GM18951 (cell line): ENCODE measurements at regions not wholly inside any gene's neighbourhood (a gene's known extent, or its start where the extent isn't known, plus 50 kb on each side); places are given as distances from the start of the nearest gene placed in this dataset.

Experiments used
- POLR2A ChIP-seq: IDR thresholded peaks from 4 replicates; pipeline ENCODE4 v1.6.1; 2011; ENCODE audit warnings: mild to moderate bottlenecking; ENCODE audit not compliant: insufficient read length, insufficient read depth; ENCODE audit errors: extremely low read depth
- in situ Hi-C: fragments of 300-500 bp; cut with MboI; formaldehyde crosslinking; loops from one replicate; pipeline ENCODE4 v1.12.0; 2022; ENCODE audit warnings: low sequenced_read_pairs, mixed read lengths, inconsistent platforms; ENCODE audit not compliant: unreplicated experiment

DNA sequence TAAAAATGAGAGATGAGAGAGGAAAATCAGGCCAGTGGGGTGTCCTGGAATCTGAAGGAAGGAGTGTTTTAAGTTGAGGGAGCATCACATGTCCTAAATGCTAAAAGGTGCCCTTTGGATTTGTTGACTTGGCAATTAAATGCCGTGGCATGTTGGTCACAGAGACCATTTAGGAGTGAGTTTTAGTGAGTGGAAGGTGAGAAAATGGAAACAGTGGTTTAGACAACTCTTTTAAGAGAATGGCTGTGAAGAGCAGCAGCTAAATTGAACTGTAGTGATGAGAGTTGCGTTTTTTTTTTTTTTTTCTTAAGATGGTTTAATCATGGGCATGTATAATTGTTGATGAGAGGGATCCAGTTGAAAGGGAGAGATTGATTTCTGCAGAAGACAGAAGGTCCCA lies 95.0 kb downstream of the S1PR1 start:
- in situ Hi-C loops = no loop called here
- TF ChIP-seq POLR2A = no peak

DNA sequence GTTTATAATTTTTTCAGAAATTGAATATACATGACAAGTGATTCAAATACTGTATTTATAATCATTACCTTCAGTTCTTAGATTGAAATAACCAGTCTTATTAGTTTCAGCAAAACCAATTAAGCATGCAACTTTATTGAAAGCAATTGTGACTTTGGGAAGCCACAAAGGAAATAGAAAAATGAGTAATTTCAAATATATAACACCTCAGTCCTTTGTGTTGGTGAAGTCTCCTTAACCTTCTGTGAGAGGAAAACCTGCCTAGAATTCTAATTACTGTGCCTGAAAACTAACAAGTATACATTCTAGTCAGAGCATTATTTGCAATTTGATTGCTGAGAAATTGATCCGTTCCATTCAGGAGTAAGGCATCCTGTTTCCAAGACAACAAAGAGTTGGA lies 95.8 kb downstream of the S1PR1 start:
- TF ChIP-seq POLR2A = no peak
- in situ Hi-C loops = no loop called here

DNA sequence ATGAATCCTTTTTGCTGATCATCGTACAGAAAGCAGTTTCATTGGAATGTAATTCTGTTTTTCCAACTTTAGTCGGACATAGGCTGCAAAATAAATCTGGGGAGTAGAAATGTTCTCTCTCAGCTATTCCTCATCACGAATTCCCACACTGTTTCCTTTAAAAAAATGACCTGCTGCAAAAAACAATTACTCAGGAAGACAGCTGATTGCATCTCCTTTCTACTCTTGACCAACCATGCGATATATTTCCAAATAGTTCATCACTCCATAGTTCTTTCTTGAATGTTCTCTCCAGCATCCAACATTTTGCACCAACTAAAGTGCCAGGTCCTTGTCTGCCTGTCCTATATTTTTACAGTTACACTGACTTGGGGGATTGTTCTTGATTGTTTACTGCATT lies 96.4 kb downstream of the S1PR1 start:
- no peak for TF ChIP-seq POLR2A
- in situ Hi-C loops = no loop called here

DNA sequence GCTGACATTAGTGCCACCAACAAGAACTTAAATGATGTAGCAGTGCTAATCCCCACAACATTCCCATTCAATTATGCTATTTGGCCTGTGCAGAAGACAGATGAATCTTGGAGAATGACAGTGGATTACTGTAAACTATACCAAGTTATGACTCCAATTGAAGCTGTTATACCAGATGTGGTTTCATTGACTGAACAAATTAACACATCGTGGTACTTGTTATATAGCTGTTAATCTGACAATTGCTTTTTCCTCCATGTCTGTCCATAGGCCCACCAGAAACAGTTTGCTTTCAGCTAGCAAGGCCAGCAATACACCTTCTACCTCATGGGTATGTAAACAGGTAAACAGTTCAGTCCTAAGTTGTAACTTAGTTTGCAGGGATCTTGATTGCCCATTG lies 101.1 kb downstream of the S1PR1 start:
- in situ Hi-C loops = no loop called here
- no peak for TF ChIP-seq POLR2A

DNA sequence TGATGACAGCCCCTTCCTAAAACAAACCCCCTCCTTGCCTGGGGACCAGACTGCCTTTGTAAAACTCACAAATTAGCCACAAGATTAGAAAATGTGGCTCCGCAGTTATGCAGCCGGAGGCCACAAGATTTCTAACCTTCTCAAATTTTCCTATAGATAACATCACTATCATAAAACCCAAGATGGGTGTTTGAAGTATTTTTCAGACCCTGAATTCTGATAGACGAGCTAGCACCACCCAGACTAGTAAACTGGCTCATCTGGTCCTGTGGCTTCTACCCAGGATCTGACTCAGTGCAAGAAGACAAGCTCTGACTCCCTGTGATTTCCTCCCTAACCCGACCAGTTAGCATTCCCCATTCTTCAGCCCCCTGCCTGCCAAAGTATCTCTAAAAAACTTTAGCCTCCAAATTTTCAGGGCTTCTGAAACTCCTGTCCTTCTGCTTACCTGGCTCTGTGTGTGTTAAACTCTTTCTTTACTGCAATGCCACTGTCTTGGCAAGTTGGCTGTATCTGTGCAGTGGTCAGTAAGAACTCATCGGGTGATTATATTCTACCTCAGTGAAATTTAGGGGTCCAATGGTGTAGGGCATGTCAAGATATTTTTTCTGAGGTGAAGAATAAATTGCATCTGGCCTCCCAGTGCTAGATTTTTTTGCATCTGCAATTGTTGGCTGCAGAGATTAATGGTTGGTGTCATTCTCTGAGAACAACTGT lies 102.1 kb downstream of the S1PR1 start:
- in situ Hi-C loops = no loop called here
- no peak for TF ChIP-seq POLR2A

DNA sequence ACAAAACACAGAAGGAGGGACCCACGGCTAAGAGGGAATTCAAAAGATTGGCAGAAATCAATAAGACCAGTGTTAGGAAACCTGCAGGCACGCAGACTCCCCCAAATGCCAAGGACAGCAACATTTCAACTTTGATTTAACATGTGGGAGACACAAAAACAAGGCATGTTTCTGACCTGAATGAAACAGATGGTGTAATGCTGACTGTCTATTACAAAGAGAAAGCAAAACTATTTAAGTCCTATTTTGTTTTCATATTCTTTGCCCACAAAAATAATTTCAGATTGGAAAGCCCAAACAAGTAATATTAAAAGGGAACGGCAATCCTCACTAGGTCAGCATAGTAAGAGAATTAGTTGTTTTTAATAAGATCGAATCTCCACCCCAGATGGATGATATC lies 107.9 kb downstream of the S1PR1 start:
- in situ Hi-C loops = no loop called here
- no peak for TF ChIP-seq POLR2A

DNA sequence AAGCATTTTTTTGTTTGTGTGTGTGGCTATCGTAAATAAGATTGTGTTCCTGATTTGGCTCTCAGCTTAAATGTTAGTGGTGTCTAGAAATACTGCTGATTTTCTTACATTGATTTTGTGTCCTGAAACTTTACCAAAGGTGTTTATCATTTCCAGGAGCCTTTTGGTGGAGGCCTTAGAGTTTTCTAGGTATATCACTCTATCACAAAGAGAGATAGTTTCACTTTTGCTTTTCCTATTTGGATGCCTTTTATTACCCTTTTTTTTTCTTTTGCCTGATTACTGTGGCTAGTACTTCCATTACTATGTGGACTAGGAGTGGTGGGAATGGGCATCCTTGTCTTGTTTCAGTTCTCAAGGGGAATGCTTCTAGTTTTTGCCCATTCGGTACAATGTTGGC lies 109.6 kb downstream of the S1PR1 start:
- TF ChIP-seq POLR2A = no peak
- in situ Hi-C loops = no loop called here

DNA sequence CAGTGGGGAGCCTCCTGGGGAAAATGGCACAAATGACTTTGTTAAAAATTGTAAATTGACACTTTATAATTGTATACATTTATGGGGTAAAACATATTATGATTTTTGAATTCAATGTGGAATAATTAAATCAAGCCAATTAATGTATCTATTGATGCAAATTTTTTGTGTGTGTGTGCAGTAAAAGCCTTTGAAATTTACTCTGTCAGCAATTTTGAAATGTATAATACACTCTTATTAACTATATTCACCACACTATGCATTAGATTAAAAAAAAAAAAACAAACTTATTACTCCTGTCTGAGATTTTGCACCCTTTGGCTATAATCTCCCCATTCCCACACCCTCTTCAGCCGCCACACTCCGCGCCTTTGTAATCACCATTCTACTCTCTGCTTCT lies 119.2 kb downstream of the S1PR1 start:
- in situ Hi-C loops = no loop called here
- TF ChIP-seq POLR2A = no peak

DNA sequence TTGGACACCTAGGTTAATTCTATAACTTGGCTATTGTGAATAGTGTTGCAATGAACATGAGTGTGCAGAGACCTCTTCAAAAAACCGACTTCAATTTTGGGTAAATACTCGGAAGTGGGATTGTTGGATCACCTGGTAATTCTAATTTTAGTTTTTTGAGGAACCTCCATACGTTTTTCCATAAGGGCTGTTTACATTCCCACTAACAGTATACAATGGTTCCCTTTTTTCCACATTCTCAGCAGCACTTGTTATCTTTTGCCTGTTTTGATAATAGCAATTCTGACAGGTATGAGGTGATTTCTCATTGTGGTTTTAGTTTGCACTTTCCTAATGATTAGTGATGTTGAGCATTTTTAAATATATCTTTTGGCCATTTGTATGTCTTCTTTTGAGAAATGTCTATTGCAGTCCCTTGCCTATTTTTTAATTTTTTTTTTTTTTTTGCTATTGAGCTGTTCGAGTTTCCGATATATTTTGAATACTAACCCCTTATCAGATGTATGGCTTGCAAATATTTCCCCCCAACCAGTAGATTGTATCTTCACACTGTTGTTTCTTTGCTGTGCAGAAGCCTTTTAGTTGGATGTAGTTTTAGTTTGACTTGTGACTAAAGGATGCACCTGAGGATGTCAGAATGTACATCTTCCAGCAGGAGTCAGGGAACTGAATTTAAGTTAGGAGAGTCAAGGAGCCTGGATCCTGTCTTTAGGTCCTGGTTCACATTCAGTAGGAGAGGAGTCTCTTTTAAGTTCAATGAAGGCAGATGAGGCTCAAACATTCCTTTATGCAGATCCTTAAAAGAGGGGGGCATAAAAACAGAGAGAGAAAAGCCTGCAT lies 120.0 kb downstream of the S1PR1 start:
- in situ Hi-C loops = no loop called here
- TF ChIP-seq POLR2A = no peak

DNA sequence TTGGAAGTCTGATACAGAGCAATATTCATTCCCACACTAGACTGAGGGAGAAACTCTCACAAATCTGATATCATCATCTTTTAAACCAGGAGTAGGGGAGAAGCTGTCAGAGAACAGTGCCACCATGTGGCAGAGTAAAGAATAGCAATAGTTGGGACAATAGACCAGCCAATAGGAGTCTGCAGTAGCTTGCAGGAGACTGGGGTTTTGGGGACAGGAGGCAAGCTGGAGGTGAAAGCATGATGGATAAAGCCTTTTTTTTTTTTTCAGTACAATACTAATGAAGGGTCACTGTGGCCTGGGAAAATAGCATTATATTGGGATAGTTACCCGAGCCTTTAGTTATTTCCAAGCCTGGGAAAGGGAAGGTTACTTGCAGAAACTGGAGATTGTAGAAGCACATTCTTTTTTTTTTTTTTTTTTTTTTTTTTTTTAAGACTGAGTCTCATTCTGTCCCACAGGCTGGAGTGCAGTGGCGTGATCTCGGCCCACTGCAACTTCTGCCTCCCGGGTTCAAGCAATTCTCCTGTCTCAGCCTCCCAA lies 120.7 kb downstream of the S1PR1 start:
- in situ Hi-C loops = no loop called here
- TF ChIP-seq POLR2A = no peak

DNA sequence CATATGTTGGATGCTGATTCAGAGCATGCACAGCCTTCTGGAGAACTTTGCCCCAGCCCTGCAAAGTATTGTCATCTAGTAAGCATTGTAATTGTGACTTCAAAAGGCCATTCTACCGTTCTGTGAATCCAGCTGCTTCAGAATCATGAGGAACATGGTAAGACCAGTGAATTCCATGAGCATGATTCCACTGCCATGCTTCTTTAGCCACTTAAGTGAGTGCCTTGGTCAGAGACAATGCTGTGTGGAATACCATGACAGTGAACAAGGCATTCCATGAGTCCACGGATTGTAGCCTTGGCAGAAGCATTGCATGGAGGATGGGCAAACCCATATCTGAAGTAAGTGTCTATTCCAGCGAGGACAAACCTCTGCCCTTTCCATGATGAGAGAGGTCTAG lies 123.7 kb downstream of the S1PR1 start:
- TF ChIP-seq POLR2A = no peak
- in situ Hi-C loops = no loop called here

DNA sequence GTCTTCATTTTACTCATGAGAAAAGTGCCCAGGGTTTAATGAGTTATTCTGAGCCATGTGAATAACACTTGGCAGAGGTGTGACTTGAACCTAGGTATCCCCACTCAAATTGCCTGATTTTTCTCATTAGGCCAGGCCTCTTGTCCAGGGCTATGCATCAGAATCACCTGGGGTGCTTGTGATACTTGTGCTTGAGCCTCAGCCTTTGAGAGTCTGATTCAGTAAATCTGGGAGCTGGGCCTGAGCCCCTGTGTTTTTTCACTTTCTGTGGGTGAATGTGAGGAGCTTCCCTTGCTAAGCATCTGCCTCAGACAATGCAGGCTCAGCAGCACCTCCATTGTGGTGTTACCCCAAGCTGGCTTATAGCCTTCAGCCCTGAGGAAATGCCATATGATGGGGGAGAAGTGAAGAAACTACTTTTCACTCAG lies 127.1 kb downstream of the S1PR1 start:
- in situ Hi-C loops = no loop called here

DNA sequence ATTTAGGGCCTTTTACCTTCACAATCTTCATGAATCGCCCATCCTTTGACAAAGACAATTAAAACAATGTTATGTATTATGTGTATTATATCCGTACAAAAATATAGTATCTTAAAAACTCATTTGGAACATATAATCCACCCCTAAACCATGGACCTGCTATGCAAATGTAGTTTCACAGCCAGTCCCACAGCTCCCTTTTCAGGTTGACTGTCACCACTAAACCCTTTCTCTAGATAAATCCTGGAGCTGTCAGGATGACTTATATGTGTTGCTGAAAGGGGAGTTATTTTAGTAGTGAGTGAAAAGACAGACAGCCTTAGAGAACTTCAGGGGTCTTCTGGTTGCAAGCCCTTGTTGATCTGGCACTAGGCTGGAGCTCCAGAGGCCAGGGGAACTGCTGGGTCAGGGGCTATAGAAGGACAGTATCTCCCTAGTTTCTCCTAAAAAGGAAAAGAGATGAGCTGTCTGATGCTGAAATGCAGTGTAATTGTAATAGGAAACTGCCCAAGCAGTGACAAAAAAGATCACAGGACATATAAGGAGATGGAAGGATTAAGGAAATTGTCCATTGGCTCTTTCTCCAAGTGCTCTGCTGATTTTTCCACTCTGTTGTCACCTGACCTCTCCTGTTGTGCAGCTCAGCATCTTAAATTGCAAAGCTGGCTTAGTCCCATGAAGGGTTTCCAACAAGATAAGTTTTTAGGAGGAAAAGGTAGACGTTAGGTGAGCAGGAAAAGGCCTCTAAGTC lies 127.7 kb downstream of the S1PR1 start:
- no peak for TF ChIP-seq POLR2A
- in situ Hi-C loops = no loop called here

More for the DNA sequence above, 127.1 kb downstream of the S1PR1 start:
- no peak for TF ChIP-seq POLR2A
